Neural progenitor cell (in vitro differentiated cells): ENCODE measurements at regions not wholly inside any gene's neighbourhood (a gene's known extent, or its start where the extent isn't known, plus 50 kb on each side); places are given as distances from the start of the nearest gene placed in this dataset.
"Not testable (repeated sequence)": the region's sequence is repeated elsewhere in the genome, so short reads cannot be mapped to it uniquely, and the experiment has no call there.

Source experiments
- EZH2 ChIP-seq: fragments of 200-600 bp; sonication (generic); IDR thresholded peaks from 2 replicates; pipeline ENCODE4 v1.6.1; 2017; ENCODE audit warnings: antibody characterized with exemption, mild to moderate bottlenecking, moderate library complexity
- TF ChIP-seq, protein P1 (sequence below): fragments of 200-600 bp; sonication (generic); IDR thresholded peaks from 2 replicates; pipeline ENCODE4 v1.5.1; 2017; ENCODE audit warnings: antibody characterized with exemption, mild to moderate bottlenecking

DNA sequence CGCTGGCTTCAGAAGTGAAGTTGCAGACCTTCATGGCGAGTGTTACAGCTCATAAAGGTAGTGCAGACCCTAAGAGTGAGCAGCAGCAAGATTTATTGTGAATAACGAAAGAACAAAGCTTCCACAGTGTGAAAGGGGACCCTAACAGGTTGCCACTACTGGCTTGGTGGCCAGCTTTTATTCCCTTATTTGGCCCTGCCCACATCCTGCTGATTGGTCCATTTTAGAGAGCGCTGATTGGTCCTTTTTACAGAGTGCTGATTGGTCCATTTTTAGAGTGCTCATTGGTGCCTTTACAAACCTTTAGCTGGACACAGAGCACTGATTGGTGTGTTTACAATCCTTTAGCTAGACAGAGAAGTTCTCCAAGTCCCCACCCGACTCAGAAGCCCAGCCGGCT is 298.0 kb upstream of the DLGAP1 start:
- TF ChIP-seq, protein P1, sequence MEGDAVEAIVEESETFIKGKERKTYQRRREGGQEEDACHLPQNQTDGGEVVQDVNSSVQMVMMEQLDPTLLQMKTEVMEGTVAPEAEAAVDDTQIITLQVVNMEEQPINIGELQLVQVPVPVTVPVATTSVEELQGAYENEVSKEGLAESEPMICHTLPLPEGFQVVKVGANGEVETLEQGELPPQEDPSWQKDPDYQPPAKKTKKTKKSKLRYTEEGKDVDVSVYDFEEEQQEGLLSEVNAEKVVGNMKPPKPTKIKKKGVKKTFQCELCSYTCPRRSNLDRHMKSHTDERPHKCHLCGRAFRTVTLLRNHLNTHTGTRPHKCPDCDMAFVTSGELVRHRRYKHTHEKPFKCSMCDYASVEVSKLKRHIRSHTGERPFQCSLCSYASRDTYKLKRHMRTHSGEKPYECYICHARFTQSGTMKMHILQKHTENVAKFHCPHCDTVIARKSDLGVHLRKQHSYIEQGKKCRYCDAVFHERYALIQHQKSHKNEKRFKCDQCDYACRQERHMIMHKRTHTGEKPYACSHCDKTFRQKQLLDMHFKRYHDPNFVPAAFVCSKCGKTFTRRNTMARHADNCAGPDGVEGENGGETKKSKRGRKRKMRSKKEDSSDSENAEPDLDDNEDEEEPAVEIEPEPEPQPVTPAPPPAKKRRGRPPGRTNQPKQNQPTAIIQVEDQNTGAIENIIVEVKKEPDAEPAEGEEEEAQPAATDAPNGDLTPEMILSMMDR: not testable (repeated sequence)
- TF ChIP-seq EZH2: not testable (repeated sequence)
